Endothelial cell of umbilical vein (primary cell): ENCODE measurements at regions not wholly inside any gene's neighbourhood (a gene's known extent, or its start where the extent isn't known, plus 50 kb on each side); places are given as distances from the start of the nearest gene placed in this dataset.

Source experiments
- BruUV-seq: library from RNA; stranded (reverse); fragments of 400-500 nt; replicated peaks from 2 replicates; lab custom pipeline; 2021; lab: Mats Ljungman, UMichigan
- CTCF ChIA-PET: fragments of 300-600, 350-600 bp; sonication (Branson Sonifier 250); formaldehyde crosslinking; loops from one replicate; lab custom pipeline; 2021; ENCODE audit warnings: antibody characterized with exemption, inconsistent platforms; lab: Charles Lee
- POLR2A ChIA-PET: fragments of 300-600, 350-600 bp; sonication (Branson Sonifier 250); formaldehyde crosslinking; loops from one replicate; lab custom pipeline; 2021; ENCODE audit warnings: antibody characterized with exemption, inconsistent platforms; lab: Charles Lee
- DNase-seq: peaks from one replicate; pipeline ENCODE4 v3.0.0-alpha.2; 2011; ENCODE audit warnings: low read depth, low spot score
- FAIRE-seq: peaks from 2 replicates; lab custom pipeline; 2011; peaks lifted over from hg19 to GRCh38; lab: Jason Lieb, UNC
- H2AFZ ChIP-seq: 2 replicates; pipeline ENCODE4 v1.6.0; 2012; ENCODE audit warnings: low read depth, low read length, control low read depth, inconsistent platforms
- H3K27ac ChIP-seq: 2 replicates; pipeline ENCODE4 v1.5.1; 2011; ENCODE audit warnings: low read depth, mild to moderate bottlenecking, control low read depth, low read length, moderate library complexity; ENCODE audit not compliant: insufficient read depth
- H3K27me3 ChIP-seq, 2 experiments: 2 replicates each; pipeline versions ENCODE4 v1.6.0 to v1.6.1; 2011; ENCODE audit warnings: low read length in 2 of 2, mixed read lengths in 1 of 2; ENCODE audit not compliant: control insufficient read depth in 2 of 2, insufficient read depth in 2 of 2
- H3K36me3 ChIP-seq, 2 experiments: 2 replicates in 1 of 2; 3 replicates in 1 of 2; pipeline ENCODE4 v1.5.1; 2011; ENCODE audit warnings: low read length in 2 of 2, mild to moderate bottlenecking in 1 of 2, moderate library complexity in 1 of 2; ENCODE audit not compliant: control insufficient read depth in 2 of 2, insufficient read depth in 2 of 2; ENCODE audit errors: extremely low read depth in 1 of 2
- H3K4me1 ChIP-seq: 3 replicates; pipeline ENCODE4 v1.5.1; 2011; ENCODE audit warnings: mild to moderate bottlenecking, low read length; ENCODE audit not compliant: control insufficient read depth, insufficient read depth; ENCODE audit errors: extremely low read depth
- H3K4me2 ChIP-seq: 2 replicates; pipeline ENCODE4 v1.6.1; 2011; ENCODE audit warnings: low read length, control low read depth, mixed read lengths; ENCODE audit not compliant: insufficient read depth
- H3K4me3 ChIP-seq, 3 experiments: fragments of 200-600 bp in 1 of 3; sonication (generic), shearing (Covaris generic) in 1 of 3; replicated peaks in 1 of 3; 2 replicates each; pipeline ENCODE4 v1.5.1; 2011 to 2016; ENCODE audit warnings: control low read depth in 3 of 3, low read length in 3 of 3, mild to moderate bottlenecking in 2 of 3, inconsistent platforms in 1 of 3, low read depth in 1 of 3, moderate library complexity in 1 of 3; ENCODE audit not compliant: insufficient read depth in 1 of 3
- H3K79me2 ChIP-seq: 2 replicates; pipeline ENCODE4 v1.6.0; 2012; ENCODE audit warnings: low read length, inconsistent platforms; ENCODE audit not compliant: control insufficient read depth, insufficient read depth
- H3K9ac ChIP-seq: replicated peaks from 2 replicates; pipeline ENCODE3; 2011; ENCODE audit warnings: low read length, control low read depth; ENCODE audit not compliant: insufficient read depth; ENCODE audit errors: extremely low read depth
- H3K9me1 ChIP-seq: replicated peaks from 3 replicates; pipeline ENCODE4 v1.6.0; 2011; ENCODE audit warnings: mild to moderate bottlenecking, low read length; ENCODE audit not compliant: control insufficient read depth, insufficient read depth; ENCODE audit errors: extremely low read depth
- H3K9me3 ChIP-seq: replicated peaks from 2 replicates; pipeline ENCODE4 v1.5.1; 2012; ENCODE audit warnings: low read length, inconsistent platforms; ENCODE audit not compliant: control insufficient read depth, insufficient read depth
- H4K20me1 ChIP-seq: replicated peaks from 2 replicates; pipeline ENCODE3; 2011; ENCODE audit warnings: mild to moderate bottlenecking, low read length; ENCODE audit not compliant: control insufficient read depth, insufficient read depth; ENCODE audit errors: extremely low read depth
- EZH2 ChIP-seq: IDR thresholded peaks from 2 replicates; pipeline ENCODE4 v1.6.1; 2012; ENCODE audit warnings: borderline replicate concordance, low read depth, mild to moderate bottlenecking, moderate library complexity, low read length, inconsistent platforms; ENCODE audit not compliant: severe bottlenecking
- FOS ChIP-seq: IDR thresholded peaks from 2 replicates; pipeline ENCODE4 v1.6.1; 2011; ENCODE audit warnings: mild to moderate bottlenecking, low read length, moderate library complexity, borderline replicate concordance; ENCODE audit not compliant: insufficient read depth
- GATA2 ChIP-seq: IDR thresholded peaks from 2 replicates; pipeline ENCODE4 v1.7.0; 2011; ENCODE audit warnings: low read depth, mild to moderate bottlenecking, moderate library complexity, mixed read lengths, low read length; ENCODE audit not compliant: insufficient read length, insufficient read depth
- JUN ChIP-seq: IDR thresholded peaks from 2 replicates; pipeline ENCODE4 v1.6.1; 2011; ENCODE audit warnings: borderline replicate concordance, low read depth; ENCODE audit not compliant: insufficient read length, insufficient read depth
- MYC ChIP-seq: IDR thresholded peaks from one replicate; pipeline ENCODE4 v1.6.1; 2011; ENCODE audit warnings: mild to moderate bottlenecking, low read depth, low read length
- POLR2A ChIP-seq: IDR thresholded peaks from 2 replicates; pipeline ENCODE4 v1.6.1; 2012; ENCODE audit warnings: low read depth, mild to moderate bottlenecking, control low read depth, low read length
- POLR2AphosphoS5 ChIP-seq: IDR thresholded peaks from 2 replicates; pipeline ENCODE4 v1.6.1; 2012; ENCODE audit warnings: low read depth, mild to moderate bottlenecking, control low read depth, low read length, moderate library complexity; ENCODE audit not compliant: insufficient read depth
- dilution Hi-C: fragments of 300-500 bp; cut with MboI; formaldehyde crosslinking; loops from one replicate; pipeline ENCODE4 v1.15.0; 2019; ENCODE audit warnings: low sequenced_read_pairs; ENCODE audit not compliant: extremely low pct_ligation_motif_present
- intact Hi-C: fragments of 100-400 bp; cut with micrococcal nuclease; formaldehyde crosslinking; loops from one replicate; pipeline ENCODE4 v1.10.0; 2022
- TF ChIP-seq, protein P1 (sequence below), 2 donors: IDR thresholded peaks; 1 replicate in 1 of 2; 2 replicates in 1 of 2; pipeline ENCODE4 v1.5.1; 2011; ENCODE audit warnings: low read length in 2 of 2, mild to moderate bottlenecking in 2 of 2, moderate library complexity in 2 of 2, control low read depth in 1 of 2, inconsistent platforms in 1 of 2, low read depth in 1 of 2; ENCODE audit not compliant: insufficient read depth in 1 of 2; ENCODE audit errors: extremely low read depth in 1 of 2
- TF ChIP-seq, protein P2 (sequence below): IDR thresholded peaks from 2 replicates; pipeline ENCODE4 v1.6.1; 2011; ENCODE audit not compliant: insufficient read depth, insufficient read length

DNA sequence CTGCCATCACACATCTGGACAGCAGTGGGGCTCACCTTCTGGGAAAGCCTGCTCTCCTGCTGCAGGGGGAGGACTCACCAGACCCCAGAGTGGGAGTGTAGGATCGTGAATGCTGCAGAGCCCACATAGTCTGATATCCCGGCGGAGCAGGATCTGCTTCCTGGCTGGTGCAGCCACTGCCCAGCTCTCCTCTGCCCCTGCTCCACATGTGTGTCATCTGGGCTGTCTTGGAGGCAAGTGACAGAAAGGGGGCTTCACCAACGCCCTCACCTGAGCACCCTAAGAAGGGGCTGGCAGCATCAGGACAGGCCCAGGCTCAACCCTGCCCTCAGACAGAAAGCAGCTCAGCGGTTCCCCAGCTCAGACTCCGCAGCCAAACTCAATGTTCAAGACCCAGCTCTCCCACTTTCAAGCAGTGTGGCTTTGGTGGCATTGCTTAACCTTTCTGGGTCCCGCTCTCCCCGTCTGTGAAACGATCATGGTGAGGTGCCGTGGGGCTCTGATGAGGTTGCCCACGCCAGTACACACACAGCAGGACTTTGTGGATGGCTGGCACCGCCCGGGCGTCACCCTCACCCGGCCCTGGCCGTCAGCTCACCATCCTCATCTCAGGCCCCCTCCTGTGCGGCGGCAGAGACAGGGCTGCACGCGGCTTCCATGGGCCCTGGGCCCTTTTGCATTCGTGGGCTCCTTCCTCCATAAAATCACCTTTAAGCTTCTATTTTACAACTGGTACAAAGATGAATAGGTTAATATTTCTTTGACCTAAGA is 91.0 kb upstream of the SFSWAP start:
- BruUV-seq: no TSS peak
- Histone ChIP-seq H3K27me3 (no peaks in the 10 kb centered on the region), H3K36me3 (no peaks in the 10 kb centered on the region), H3K4me2 (no peak overlapping the region), H3K9me3 (no peaks in the 10 kb centered on the region), H2AFZ (no peak overlapping the region), H4K20me1 (no peaks in the 10 kb centered on the region), H3K4me1 (no peaks in the 10 kb centered on the region), H3K79me2 (no peaks in the 10 kb centered on the region), H3K9ac (no peak overlapping the region), H3K9me1 (no peaks in the 10 kb centered on the region), H3K4me3 (no peak overlapping the region), H3K27ac (no peak overlapping the region)
- CTCF ChIA-PET: no interaction called here
- TF ChIP-seq EZH2 (no peak), JUN (no peak), GATA2 (no peak), MYC (no peak), FOS (no peak), POLR2AphosphoS5 (no peak), POLR2A (no peak)
- TF ChIP-seq, protein P1, sequence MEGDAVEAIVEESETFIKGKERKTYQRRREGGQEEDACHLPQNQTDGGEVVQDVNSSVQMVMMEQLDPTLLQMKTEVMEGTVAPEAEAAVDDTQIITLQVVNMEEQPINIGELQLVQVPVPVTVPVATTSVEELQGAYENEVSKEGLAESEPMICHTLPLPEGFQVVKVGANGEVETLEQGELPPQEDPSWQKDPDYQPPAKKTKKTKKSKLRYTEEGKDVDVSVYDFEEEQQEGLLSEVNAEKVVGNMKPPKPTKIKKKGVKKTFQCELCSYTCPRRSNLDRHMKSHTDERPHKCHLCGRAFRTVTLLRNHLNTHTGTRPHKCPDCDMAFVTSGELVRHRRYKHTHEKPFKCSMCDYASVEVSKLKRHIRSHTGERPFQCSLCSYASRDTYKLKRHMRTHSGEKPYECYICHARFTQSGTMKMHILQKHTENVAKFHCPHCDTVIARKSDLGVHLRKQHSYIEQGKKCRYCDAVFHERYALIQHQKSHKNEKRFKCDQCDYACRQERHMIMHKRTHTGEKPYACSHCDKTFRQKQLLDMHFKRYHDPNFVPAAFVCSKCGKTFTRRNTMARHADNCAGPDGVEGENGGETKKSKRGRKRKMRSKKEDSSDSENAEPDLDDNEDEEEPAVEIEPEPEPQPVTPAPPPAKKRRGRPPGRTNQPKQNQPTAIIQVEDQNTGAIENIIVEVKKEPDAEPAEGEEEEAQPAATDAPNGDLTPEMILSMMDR (IDR thresholded peaks at IDR 0.05; ENCODE audit: extremely low read depth in 1 of 2, insufficient read depth in 1 of 2, low read depth in 1 of 2, low read length in 2 of 2): no peak
- TF ChIP-seq, protein P2, sequence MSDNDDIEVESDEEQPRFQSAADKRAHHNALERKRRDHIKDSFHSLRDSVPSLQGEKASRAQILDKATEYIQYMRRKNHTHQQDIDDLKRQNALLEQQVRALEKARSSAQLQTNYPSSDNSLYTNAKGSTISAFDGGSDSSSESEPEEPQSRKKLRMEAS: no peak
- dilution Hi-C loops: no loop called here
- FAIRE-seq: no peak
- POLR2A ChIA-PET: no interaction called here
- intact Hi-C loops: loop anchor here (5.0 kb wide), 1 partner anchor 278 kb away; no protein-coding TSS in a partner anchor
- no peak for DNase-seq
